Activated CD4-positive, alpha-beta T cell treated with anti-CD3 and anti-CD28 coated beads for 4 hours (primary cell): ENCODE measurements at regions not wholly inside any gene's neighbourhood (a gene's known extent, or its start where the extent isn't known, plus 50 kb on each side); places are given as distances from the start of the nearest gene placed in this dataset.

Experiments
- DNase-seq, 2 donors: peaks; one replicate each; pipeline ENCODE4 v3.0.0-alpha.2; 2020

DNA sequence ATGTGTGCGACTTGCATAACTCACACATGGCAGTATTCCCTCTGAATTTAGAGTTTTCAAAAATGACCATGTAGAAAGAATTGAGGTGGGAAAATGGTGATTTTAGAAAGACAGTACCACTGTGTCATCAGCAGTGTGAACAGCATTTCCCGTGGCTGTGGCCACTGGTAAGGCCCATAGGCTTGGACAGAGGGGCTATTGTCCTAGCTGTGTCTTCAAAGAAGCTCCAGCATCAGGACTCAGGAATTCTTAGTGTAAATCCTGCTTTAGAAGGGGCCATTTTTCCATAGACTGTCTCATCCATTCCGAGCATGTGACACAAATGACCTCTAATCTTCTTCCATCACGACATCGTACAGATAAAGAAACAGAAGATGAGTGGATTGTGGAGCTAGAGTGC is 119.3 kb upstream of the BACE2 start:
- DNase-seq, result no peak

DNA sequence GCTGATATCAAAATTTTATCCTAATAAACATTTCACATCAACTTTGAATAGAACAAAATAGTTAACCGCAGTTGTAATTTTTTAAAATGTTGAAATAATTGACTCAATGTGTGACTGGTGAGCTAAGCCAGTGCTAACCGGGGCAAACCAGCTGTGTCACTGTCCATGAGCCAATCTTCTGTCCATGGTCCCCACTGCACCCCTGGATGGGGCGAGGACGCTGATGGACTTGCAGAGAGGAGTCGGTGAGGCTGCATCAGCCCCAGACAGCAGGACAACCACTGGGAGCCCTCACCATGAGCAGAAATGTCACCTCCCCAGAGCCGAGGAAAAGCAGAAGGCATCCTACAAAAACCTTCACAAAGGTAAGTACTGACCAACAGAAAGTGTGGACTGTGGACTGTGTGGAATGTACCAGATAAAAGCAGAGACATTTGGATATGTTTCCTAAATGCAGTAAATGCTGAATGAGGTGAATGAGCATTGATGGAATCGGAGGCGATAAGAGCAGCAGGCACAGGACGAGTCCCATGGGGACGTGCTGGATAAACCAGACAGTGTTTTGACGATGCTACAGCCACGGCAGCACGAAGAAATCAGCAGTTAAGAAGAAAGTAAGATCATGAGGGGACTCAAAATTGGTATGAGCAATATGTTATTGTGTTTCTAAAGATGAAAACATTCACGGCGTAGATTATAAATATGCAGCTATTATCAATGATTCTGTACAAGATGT is 115.0 kb upstream of the BACE2 start:
- no peak for DNase-seq

DNA sequence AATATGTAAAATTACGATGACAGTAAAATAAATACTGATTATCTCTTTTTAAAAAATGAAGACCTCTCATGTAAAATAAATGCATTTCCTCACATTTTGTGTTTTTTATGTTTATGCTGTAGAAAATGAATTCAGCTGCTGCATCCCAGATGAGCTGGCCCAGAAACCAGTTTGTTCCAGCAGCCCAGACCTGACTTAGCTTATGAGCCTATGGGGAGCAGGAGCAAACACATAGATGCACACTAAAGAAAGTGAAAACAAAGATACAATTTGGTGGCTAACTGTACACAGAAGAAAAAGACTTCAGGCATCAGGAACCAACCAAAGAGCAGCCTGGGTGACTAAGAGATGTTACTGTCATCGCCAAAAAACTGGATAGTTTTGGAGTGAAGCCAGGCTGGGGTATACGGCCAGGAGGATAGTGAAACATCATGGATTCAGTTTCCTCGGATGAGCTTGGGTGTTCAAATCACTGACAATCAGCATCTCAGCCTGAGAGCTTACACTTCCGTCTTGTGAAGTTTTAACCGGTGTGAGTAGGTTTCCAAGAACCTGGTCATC is 113.9 kb upstream of the BACE2 start:
- DNase-seq, result no peak

DNA sequence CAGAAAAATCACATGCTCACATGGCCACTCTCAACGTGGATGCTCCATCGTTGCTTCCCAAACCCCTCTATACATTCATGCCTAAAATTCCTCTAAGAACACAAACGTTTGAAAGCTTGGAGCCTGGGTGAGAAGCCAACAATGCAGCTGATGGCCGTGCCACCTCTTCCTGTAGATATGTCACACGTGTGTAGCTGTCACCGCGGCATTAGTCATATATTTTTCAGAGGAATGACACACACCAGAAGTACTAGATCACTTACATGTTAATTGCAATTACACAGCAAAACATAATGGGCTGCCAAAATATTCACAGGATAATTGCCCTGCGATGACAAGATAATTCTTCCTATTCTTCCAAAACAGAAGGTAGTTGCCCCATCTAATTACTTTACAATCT is 112.7 kb upstream of the BACE2 start:
- no peak for DNase-seq

DNA sequence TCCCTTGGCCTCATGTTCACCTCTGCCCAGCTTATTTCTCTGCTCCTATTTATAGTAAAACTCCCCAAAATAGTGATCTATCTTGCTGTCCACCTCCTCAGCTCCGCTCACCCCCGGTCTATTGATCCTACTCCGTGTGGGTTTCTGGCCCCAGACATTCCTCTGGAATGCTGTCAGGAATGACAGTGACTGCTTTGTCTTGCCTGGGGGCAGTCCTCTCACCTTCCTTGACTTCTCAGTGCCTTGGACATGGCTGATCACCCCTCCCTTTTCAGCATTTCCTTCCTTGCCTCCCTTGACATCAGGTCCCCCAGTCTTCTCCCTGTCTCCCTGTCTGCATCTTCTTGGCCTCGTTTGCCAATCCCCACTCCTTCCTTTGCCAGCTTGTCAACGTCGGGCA is 108.1 kb upstream of the BACE2 start:
- DNase-seq, result no peak

DNA sequence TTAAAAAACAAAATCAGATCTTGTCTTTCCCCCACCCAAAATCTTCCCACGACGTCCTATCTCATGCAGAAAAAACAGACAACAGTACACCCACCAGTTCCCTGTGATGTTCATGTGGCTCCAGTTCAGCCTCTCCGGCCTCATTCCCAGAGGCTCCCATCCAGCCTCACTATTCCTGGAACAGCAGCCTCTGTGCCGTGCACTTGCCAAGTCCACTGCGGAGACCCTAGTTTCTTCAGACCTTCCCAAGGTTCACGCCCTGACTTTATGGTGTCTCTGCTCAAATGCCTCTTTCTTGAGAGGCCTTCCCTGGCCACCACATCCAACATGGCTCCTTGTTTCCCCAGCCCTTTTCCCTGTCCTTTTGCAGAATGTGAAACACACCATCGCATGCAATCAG is 106.3 kb upstream of the BACE2 start:
- DNase-seq, result no peak

DNA sequence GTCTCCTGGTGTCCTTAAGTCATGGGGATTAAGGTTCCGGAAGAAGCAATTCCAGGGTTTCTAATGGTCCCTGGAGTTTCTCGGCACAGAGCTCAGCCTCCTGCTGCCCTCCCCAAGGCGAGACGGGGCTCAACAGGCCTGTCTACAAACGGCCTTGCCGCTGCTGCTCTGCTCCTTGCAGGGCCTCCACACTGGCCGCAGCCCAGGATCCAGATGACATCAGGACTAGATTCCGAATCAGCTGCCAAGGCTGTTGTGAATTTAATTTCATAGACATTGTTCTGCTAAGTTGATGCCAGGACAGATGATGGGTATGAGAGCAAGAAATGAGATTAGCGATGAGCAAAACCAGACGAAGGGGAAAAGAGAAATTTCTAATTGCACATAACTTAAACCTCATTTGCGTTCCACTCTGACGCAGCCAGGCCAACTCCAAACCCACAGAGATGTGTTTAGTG is 103.6 kb upstream of the BACE2 start:
- DNase-seq, result no peak

DNA sequence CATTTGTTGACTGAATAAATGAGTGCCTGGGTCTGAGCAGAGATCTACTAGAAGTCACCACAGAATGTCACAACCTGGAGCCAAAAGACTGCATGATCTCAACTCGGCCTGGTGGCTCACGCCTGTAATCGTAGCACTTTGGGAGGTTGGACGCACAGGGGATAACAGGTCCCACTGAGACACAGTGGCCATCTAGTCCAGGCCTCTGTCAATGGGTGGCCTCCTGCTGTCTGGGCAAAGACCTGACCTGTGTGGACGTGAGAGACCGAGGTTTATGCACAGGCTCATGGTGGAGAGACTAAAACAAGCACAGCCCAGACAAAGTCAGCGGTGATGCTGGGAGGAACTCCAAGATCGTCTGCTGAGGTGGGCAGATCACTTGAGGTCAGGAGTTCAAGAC is 103.0 kb upstream of the BACE2 start:
- no peak for DNase-seq

DNA sequence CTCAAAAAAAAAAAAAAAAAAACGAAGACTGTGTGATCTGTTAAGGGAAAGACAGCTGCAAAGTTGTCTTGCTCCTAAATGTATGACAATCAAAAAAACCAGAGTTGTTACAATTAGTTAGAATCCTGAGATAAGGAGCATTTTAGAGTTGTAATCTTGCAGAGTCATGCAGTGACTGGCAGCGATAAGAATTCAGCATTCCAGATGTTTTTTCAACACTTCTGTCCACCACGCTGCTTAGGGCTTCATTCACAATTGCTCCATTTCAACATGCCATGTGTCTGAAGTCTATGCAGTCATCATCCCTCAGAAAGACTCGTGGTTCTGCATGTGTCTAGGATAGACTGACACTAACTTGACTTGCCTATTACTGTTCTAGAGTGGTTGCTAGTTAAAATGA is 102.4 kb upstream of the BACE2 start:
- DNase-seq, result no peak

DNA sequence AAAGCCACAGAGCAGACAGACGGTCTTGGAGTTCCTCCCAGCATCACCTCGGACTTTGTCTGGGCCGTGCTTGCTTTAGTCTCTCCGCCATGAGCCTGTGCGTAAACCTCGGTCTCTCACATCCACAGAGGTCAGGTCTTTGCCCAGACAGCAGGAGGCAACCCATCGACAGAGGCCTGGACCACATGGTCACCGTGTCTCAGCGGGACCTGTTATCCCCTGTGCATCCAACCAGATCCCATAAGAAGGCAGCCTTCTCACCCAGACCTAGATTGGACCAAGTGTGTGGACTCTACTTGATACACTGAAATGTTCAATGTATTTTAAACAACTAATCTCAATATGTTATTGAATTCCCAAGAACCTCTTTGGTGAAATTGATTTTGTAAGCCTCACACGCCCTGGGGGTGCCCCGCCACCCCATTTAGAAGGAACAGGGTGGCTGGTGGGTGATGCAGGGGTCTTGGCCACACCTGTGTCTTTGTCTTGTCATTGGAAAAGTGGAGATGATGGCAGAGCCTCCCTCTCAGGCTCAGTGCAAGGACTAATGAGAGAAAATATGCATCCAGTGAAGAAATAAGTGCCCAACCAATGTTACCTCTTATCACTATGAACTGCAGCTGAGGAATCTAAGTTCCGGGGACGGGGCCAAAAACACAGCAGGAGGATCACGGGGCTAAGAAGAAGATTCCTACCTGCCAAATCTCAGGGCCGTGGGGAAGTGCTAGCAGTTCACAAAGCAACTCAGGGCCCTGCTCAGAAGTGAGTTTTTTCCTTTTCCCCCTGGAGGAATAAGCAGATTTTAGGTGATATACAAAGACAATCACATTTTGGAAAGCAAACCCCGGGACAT is 101.6 kb upstream of the BACE2 start:
- no peak for DNase-seq

DNA sequence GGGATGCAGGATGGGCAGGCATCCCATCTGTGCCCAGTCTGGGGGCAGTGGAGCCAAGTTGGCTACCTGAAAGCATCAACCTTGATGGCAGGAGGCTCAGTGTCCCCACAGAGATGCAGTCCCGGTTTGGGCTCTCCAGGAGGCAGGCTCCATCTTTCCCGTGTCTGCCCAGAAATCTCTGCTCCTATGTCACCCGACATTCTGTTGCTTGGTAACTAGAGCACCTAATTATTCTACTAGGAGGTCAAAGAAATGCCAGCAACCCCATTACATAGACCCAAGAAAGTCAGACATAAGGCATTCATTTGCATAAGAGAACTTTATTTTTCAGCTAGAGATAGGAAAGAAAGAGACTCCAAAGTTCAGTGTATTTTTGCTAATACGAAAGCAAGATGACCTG is 100.3 kb upstream of the BACE2 start:
- DNase-seq, result no peak

DNA sequence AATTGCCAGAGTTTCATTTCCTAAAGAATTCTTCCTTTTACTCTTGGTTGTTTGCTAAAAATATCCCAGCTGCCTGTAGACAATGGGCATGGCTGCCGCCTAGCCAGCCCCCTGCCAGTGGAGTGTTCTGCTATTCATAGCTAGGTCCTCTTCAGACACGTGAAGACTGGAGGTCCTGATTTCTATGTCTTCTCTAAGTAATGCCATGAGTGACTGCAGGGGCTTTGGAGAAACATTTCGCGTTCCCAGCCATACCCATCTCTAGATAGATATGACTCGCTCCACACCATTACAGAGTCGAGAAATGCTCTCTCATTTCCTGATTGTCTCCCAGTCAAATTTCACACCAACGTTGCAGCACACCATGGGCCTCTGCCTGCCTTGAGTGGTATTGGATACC is 99.5 kb upstream of the BACE2 start:
- DNase-seq, result no peak

DNA sequence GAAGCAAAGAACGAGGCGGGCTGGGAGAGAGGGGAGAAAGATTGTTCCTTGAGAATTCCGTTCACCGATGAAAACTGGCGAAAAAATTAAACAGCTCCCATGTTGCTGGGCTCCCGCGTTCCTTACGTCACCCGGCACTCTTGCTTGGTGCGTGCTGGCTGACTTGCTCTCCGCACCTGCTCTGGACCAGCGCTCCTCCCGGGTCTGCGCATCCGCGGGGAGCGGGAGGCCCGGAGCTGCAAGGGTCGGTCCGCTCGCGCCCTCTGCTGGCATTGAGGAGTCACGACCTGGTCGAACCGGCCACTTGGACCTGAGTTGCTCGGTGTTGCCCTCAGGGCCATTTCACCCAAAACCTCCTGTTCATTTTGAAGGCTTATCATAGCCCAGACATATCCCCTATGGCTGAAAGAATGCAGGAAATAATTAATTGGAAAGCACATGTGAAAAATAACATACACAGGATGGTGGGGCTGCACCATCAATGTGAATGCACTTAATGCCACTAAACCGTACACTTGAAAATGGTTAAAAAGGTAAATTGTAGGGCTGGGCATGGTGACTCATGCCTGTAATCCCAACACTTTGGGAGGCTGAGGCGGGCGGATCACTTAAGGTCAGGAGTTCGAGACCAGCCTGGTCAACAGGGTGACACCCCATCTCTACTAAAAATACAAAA is 98.9 kb upstream of the BACE2 start:
- DNase-seq, result peak; percentile 40 to 55

DNA sequence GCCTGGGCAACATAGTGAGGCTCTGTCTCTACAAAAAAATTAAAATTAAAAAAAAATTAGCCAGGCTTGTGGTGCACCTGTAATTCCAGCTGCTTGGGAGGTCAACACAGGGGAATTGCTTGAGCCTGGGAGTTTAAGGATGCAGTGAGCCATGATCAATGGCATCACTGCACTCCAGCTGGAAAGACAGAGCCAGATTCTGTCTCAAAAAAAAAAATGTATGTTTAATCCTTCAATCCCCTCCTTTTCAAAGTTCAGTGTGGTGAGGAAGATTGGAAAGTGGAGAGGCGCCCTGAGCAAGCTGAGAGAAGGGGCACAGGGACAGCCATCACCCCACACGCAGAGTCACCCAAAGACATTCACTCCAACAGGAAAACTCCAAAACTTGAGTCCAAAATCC is 97.7 kb upstream of the BACE2 start:
- no peak for DNase-seq

DNA sequence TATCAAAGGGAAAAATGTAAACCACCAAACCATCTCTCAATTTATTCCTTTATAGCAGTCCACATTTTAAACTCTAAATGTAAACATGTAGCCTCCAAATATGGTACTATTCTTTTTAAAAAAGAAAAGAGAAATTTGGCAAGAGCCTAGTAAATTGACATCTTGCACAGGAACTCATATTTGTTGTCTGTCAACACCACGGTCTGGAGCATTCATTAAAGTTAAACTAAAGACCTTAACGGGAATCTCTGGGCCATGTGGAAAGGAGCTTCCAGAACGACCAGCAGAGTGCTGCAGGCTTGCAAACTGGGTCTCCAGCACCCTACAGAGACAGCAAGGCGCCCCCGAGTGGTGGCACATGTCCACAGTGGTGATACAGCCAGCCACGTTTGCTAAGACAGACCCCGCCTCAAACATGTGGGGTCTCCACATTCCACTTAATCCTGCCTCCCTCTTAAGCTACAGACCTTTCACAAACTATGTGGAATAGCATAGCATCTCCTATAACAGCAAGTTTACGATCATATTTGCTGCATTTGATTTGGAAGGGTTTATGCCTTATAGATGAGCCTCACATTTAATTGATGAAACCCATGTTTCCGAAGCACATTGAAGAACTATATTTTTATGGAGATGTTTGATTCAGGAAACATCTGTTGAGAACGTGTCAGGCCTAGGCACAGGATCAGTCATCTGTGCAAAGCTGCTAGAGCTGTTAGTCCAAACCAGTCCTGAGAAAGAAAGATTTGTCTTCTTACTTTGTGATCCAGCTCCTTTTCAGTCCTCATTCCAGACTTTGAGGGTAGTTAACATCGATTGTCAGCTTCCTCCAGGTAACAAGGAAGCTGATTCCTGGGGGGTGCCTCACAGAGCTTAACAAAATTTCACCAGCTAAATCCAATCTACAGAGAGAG is 96.4 kb upstream of the BACE2 start:
- no peak for DNase-seq

DNA sequence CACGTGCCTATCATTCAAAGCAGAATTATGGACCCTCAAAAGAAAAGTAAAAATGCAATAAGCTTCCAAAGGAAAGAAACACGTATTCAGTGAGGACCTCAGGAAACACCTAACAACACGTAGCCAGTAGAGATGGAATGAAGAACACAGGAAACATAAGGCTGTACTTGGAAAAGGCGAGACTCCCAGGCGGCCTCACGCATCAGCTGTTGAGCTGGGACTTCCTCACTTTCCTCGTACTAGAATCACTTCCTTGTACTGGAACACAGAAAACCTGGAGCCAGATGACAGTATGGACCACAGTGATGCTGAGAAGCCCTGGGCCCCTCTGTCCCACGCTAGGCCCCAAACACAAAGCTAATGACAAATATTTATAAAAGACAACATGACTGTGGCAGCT is 94.4 kb upstream of the BACE2 start:
- no peak for DNase-seq

DNA sequence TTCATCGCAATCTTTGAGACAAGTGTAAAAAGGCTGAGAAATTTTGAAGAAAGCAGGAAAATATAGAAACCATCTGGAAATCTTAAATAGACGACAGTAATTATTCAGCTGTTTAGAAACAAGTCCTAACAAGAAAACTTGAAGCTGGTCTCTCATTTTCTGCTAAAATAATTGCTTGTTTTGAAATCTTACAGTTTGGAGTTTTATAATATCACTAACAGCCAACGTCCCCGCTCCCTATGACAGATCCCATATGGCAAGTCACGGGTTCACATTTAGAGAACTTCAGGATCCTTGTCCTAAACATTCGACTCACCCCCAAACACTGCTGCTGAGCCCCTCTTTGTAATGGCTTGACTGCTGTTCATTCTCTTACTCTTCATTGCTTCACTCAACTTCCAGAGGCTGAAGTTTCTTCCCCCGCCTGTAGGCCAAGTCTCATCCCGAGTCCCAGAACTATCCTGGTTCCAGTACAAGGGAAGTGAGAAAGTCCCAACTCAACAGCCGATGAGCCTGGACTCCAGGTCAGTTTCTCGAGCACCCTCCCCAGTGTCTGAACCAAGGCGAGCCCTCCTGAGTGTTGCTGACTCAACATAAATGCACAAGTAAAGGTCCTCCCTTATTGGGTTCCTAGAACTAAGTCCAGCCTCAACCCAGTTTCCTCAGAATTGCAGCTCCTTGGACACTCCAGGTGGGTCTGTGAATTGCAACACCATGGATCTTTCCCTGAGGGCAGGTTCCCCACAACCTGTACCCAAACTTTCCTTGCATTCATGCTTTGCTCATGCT is 93.4 kb upstream of the BACE2 start:
- DNase-seq, result no peak

DNA sequence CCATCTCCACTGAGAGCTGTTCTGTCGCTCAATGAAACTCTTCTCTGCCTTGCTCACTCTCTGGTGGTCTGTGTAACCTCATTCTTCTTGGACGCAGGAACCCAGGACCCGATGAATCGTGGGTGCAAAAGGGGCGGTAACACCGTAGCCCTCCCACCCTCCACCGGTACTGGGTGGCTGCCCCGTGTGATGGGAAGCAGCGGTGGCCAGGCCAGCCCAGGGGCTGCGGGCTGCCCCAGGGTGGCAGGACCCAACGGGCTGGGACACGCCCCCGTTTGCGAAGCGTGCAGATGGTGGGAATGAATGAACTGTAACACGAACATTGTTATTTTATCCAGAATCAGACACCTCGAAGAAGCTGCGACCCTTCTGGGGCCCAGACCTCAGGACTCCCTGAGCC is 92.3 kb upstream of the BACE2 start:
- DNase-seq, result no peak

DNA sequence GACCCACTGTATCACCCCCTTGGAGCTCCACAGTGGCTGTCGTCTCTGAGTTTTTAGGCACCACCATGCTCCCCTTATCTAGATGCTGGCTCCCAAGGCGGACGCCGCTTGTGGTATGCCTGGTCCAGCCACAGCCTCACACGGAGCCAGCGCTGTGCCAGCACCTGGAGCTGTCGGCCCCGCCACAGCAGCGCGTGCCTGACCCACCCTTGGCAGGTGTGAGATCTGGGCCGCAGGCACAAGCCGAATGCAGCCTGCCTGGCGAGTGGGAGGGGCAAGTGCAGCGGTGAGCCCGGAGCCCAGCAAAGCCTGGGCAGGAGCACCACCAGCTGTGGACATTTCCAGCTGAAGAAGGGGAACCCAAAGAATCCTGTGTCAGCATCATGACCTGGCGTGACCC is 91.9 kb upstream of the BACE2 start:
- DNase-seq, result no peak

DNA sequence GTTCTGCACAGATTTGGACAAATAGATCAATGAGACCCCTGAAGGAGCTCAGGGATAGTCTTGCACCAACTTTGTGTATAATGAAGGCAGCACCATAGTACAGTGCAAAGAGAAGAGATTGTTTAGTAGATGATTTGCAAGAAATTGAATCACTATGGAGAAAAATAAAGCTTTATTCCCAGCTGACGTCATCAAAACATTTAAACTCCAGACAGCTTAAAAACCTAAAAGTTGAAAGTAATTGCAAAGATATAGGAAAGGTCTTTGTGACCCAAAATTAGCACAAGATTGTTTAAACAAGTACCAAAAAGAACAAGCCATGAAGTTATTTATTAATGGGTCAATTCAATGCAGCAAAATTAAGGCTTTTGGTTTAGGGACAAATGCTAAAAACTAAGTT is 88.8 kb upstream of the BACE2 start:
- DNase-seq, result no peak

DNA sequence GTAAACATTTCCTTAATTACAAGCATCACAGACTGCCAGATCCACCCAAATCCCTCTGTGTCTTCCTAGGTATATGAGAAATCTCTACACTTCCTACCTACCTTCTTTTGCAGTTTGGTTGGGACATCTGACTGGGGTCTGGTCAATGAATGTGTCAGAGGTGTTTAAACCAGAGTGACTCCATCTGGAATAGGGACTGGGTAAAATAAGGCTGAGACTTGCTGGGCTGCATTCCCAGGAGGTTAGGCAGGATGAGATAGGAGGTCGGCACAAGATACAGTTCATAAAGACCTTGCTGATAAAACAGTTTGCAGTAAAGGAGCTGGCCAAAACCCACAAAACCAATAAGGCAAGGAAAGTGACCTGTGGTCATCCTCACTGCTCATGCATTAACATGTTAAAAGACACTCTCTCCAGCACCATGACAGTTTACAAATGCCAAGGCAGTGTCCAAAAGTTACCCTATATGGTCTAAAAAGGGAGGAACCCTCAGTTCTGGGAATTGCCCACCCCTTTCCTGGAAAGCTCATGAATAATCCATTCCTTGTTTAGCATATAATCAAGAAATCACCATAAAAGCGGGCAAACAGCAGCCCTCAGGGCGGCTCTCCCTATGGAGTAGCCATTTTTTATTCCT is 87.4 kb upstream of the BACE2 start:
- DNase-seq, result no peak
